Esophagus squamous epithelium (tissue), 5 donors: ENCODE measurements at regions not wholly inside any gene's neighbourhood (a gene's known extent, or its start where the extent isn't known, plus 50 kb on each side); places are given as distances from the start of the nearest gene placed in this dataset.

Experiments used
- DNase-seq: peaks from one replicate; lab custom pipeline; 2025; lab: John Stamatoyannopoulos, UW
- H3K27ac ChIP-seq, 4 donors: fragments of 200-600 bp; sonication (generic); one replicate each; pipeline ENCODE4 v1.5.1; 2016 to 2019; ENCODE audit warnings: mild to moderate bottlenecking in 1 of 4
- H3K27me3 ChIP-seq, 4 donors: fragments of 200-600 bp; sonication (generic); 1 replicate in 3 of 4; 2 replicates in 1 of 4; pipeline versions ENCODE4 v1.5.1 to v1.6.0; 2017 to 2021; ENCODE audit warnings: antibody characterized with exemption in 1 of 4
- H3K36me3 ChIP-seq, 3 donors: fragments of 200-600 bp; sonication (generic); one replicate each; pipeline ENCODE4 v1.5.1; 2016 to 2019
- H3K4me1 ChIP-seq, 3 donors: fragments of 200-600 bp; sonication (generic); one replicate each; pipeline ENCODE4 v1.5.1; 2017 to 2019
- H3K4me3 ChIP-seq, 4 donors: fragments of 200-600 bp; sonication (generic); 1 replicate in 3 of 4; 2 replicates in 1 of 4; pipeline ENCODE4 v1.5.1; 2016 to 2019; ENCODE audit warnings: mild to moderate bottlenecking in 2 of 4, moderate library complexity in 1 of 4
- H3K9me3 ChIP-seq, 3 donors: fragments of 200-600 bp; sonication (generic); one replicate each; pipeline ENCODE4 v1.5.1; 2016 to 2019
- POLR2A ChIP-seq, 4 donors: fragments of 450-650 bp; IDR thresholded peaks; one replicate each; pipeline ENCODE4 v1.6.1; 2017; ENCODE audit warnings: antibody characterized with exemption in 4 of 4, mild to moderate bottlenecking in 4 of 4, moderate library complexity in 3 of 4
- WGBS, 2 donors: methylation state at CpG; one replicate each; pipeline ENCODE4 v1.1.5; 2018; 5-methylcytosine and 5-hydroxymethylcytosine counted together
- intact Hi-C: fragments of 100-400 bp; cut with DNase I; formaldehyde crosslinking; loops from one replicate; pipeline ENCODE4 v1.15.0; 2022
- TF ChIP-seq, protein P1 (sequence below), 6 experiments: fragments of 450-650 bp in 4 of 6; fragments of 200-600 bp in 2 of 6; sonication (generic) in 2 of 6; IDR thresholded peaks; one replicate each; pipeline ENCODE4 v1.5.1; 2016 to 2019; ENCODE audit warnings: antibody characterized with exemption in 6 of 6, mild to moderate bottlenecking in 4 of 6, moderate library complexity in 4 of 6
- donor health status: DM: yes; HTN: yes; CAD: no.

DNA sequence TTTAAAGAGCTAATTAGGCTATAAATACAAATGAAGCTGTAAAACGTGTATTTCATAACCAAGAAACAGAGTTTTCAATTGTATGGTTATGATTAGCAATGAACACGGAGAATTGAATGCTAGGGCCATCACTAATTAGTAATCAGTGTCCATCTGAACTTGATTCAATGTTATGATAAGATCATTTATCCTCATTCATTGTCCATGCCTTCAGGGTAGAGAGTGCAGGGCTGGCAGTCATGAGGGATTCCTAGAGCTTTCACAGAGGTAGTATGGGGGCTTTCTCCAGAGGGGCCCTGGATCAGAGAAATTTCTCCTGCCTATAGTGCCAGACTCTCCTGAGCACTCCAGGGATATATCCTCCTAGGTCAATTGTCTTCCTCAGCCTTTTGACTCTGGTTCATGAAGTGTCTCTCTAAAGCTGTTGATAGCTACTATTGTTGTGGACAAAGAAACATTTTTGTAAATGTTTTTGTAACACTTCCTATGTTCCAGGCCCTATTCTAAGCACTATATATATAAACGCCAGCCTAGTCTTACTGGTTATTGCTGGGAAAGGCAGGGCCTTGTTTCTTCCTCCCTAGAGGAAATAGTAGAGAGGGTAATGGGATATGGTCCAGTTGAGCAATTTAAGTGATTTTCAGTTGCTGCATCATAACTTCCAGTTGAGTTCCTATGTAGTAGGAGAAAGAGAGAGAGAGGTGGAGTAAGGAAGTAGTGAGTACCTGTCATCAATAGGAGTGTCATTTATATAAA, 249.0 kb downstream of the NFKBIZ start:
- Histone ChIP-seq H3K36me3 (no peaks in the 10 kb centered on the region), H3K9me3 (no peaks in the 10 kb centered on the region), H3K4me3 (no peak overlapping the region), H3K27me3 (no peaks in the 10 kb centered on the region), H3K4me1 (peaks cover 0 to 2% (median 0%) of the 10 kb centered on the region in 3 donors), H3K27ac (no peak overlapping the region)
- WGBS, 2 donors = 86 to 90% methylated on average over 3 of the region's 3 CpGs
- intact Hi-C loops = no loop called here
- no peak for TF ChIP-seq POLR2A (IDR thresholded peaks at IDR 0.05)
- TF ChIP-seq, protein P1, sequence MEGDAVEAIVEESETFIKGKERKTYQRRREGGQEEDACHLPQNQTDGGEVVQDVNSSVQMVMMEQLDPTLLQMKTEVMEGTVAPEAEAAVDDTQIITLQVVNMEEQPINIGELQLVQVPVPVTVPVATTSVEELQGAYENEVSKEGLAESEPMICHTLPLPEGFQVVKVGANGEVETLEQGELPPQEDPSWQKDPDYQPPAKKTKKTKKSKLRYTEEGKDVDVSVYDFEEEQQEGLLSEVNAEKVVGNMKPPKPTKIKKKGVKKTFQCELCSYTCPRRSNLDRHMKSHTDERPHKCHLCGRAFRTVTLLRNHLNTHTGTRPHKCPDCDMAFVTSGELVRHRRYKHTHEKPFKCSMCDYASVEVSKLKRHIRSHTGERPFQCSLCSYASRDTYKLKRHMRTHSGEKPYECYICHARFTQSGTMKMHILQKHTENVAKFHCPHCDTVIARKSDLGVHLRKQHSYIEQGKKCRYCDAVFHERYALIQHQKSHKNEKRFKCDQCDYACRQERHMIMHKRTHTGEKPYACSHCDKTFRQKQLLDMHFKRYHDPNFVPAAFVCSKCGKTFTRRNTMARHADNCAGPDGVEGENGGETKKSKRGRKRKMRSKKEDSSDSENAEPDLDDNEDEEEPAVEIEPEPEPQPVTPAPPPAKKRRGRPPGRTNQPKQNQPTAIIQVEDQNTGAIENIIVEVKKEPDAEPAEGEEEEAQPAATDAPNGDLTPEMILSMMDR (IDR thresholded peaks at IDR 0.05) = no peak
- no peak for DNase-seq

DNA sequence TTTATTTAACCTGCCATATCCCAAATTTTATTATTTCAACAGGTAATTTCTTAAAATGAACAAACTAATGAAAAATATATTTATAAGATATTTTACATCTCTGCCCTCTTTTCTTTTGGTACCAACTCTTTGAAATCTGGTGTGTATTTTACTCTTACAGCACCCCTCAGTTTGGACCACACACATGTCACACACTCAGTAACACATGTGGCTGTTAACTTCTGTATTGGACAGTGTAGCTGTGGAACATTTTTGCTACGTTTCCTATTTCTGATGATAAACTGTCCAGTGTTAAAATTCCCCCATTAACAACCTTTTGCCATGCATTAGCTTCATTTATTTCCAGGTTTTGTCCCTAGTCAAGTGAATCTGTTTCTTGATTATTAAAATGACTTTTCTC, 250.6 kb downstream of the NFKBIZ start:
- intact Hi-C loops = no loop called here
- TF ChIP-seq, protein P1 (IDR thresholded peaks at IDR 0.05) = no peak
- TF ChIP-seq POLR2A (IDR thresholded peaks at IDR 0.05) = no peak

DNA sequence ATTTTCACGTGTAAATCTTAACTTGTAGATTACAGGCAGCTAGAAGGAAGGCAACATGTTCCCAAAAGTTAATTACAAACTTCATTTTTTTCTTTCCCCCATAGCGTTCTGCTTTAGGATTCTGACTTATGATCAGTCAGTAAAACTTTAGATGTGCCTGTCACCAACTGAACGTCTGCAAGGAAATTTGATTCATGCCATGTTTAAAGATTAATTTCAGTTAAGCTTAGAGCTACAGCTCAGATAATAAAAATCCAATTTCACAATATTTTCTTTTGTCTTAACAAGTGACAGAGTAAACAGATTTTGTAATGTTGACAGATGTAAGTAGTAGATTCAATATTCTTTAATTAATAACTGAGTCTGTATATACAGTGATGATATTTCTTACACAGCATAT, 253.1 kb downstream of the NFKBIZ start:
- H3K36me3 ChIP-seq = no peaks in the 10 kb centered on the region
- H3K4me3 ChIP-seq = no peak overlapping the region
- H3K27ac ChIP-seq = no peak overlapping the region
- TF ChIP-seq, protein P1 (IDR thresholded peaks at IDR 0.05) = no peak
- TF ChIP-seq POLR2A (IDR thresholded peaks at IDR 0.05) = no peak
- H3K4me1 ChIP-seq = no peaks in the 10 kb centered on the region
- H3K9me3 ChIP-seq = no peaks in the 10 kb centered on the region
- no peak for DNase-seq
- WGBS, 2 donors = 38 to 44% methylated on average over 3 of the region's 3 CpGs
- H3K27me3 ChIP-seq = no peaks in the 10 kb centered on the region
- intact Hi-C loops = no loop called here

More for the DNA sequence above, 250.6 kb downstream of the NFKBIZ start:
- no peaks in the 10 kb centered on the region for H3K9me3 ChIP-seq
- no peaks in the 10 kb centered on the region for H3K27me3 ChIP-seq
- DNase-seq = no peak
- H3K27ac ChIP-seq = no peak overlapping the region
- no peaks in the 10 kb centered on the region for H3K36me3 ChIP-seq
- no peak overlapping the region for H3K4me3 ChIP-seq
- WGBS, 2 donors = 88 to 93% methylated on average over 1 of the region's 1 CpG
- H3K4me1 ChIP-seq = no peaks in the 10 kb centered on the region

DNA sequence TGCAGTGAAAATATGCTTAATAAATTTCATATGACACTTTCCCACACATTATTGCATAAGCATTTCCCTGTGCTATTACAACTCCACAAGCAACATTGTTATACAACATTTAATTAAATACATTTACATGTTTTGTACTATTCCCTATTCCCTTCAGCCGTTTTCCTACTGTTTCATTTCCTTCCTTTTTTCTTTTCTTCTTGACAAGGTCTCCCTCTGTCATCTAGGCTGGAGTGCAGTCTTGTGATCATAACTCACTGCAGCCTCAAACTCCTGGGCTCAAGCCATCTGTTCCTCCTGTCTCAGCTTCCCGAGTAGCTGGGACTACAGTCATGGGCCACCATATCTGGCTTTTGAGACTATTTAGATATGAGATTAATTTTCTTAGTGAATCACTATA, 254.7 kb downstream of the NFKBIZ start:
- Histone ChIP-seq H3K4me1 (no peaks in the 10 kb centered on the region), H3K9me3 (no peaks in the 10 kb centered on the region), H3K36me3 (no peaks in the 10 kb centered on the region), H3K4me3 (no peak overlapping the region), H3K27ac (no peak overlapping the region), H3K27me3 (no peaks in the 10 kb centered on the region)
- no peak for TF ChIP-seq POLR2A (IDR thresholded peaks at IDR 0.05)
- TF ChIP-seq, protein P1 (IDR thresholded peaks at IDR 0.05) = no peak
- intact Hi-C loops = no loop called here
- 48 to 61% methylated on average over 2 of the region's 2 CpGs for WGBS, 2 donors
- DNase-seq = no peak

DNA sequence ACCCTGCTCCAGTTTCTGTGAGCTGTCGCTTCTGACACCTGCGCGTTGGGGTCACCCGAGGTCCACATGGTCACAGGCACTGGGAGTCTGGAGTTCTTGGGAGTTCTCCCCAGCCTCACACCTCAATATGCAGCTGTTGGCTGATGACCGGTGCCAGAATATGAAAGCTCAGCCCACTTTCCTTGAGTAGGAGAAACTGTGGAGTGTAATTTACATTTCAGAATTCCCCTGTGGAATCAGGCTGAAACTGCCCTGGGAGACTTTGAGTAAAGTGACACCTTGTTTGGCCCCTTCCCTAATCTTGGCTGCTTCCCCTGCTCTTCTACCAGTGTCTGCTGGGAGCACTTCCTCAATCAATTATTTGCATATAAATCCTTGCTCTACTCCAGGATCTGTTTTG, 255.9 kb downstream of the NFKBIZ start:
- H3K27me3 ChIP-seq = no peaks in the 10 kb centered on the region
- H3K9me3 ChIP-seq = no peaks in the 10 kb centered on the region
- WGBS, 2 donors = 90% methylated on average over 4 to 5 of the region's 5 CpGs
- H3K36me3 ChIP-seq = no peaks in the 10 kb centered on the region
- no peaks in the 10 kb centered on the region for H3K4me1 ChIP-seq
- H3K4me3 ChIP-seq = no peak overlapping the region
- no peak overlapping the region for H3K27ac ChIP-seq
- no peak for DNase-seq
- TF ChIP-seq, protein P1 (IDR thresholded peaks at IDR 0.05) = no peak
- no peak for TF ChIP-seq POLR2A (IDR thresholded peaks at IDR 0.05)
- intact Hi-C loops = no loop called here
